ENCODE measurements at regions not wholly inside any gene's neighbourhood (a gene's known extent, or its start where the extent isn't known, plus 50 kb on each side); places are given as distances from the start of the nearest gene placed in this dataset.

- TF ChIP-seq CTCF (conservative IDR thresholded peaks at IDR 0.05; ENCODE audit: low read depth, low read length) (no peak), EZH2 (IDR thresholded peaks at IDR 0.05; ENCODE audit: low read length, unreplicated experiment) (no peak), EZH2phosphoT487 (IDR thresholded peaks at IDR 0.05; ENCODE audit: borderline replicate concordance, low read length) (no peak)
Measured at GRCh38 chr12:24741216-24741615, 207.7 kb downstream of the BCAT1 start.

Data from PC-3 (cell line).